Left lung (tissue), 4 donors: ENCODE measurements at regions not wholly inside any gene's neighbourhood (a gene's known extent, or its start where the extent isn't known, plus 50 kb on each side); places are given as distances from the start of the nearest gene placed in this dataset.

Experiments used
- ATAC-seq: fragments of 200-7000 bp; cut with Tn5 transposase; one replicate; pipeline ENCODE4 v1.9.1; 2020; ENCODE audit warnings: moderate library complexity
- DNase-seq, 4 donors: peaks; one replicate each; pipeline ENCODE4 v3.0.0-alpha.2; 2013 to 2020
- H3K27ac ChIP-seq, 2 donors: fragments of 200-600 bp; sonication (generic) in 1 of 2; one replicate each; pipeline versions ENCODE4 v1.5.0 to v1.8.0; 2020 to 2021
- H3K27me3 ChIP-seq, 2 donors: fragments of 200-600 bp; sonication (generic) in 1 of 2; one replicate each; pipeline versions ENCODE4 v1.5.0 to v1.8.0; 2020 to 2021
- H3K36me3 ChIP-seq, 2 donors: fragments of 200-600 bp; sonication (generic) in 1 of 2; one replicate each; pipeline versions ENCODE4 v1.5.0 to v1.8.0; 2020 to 2021
- H3K4me1 ChIP-seq, 2 donors: fragments of 200-600 bp; one replicate each; pipeline ENCODE4 v1.8.0; 2021
- H3K4me3 ChIP-seq, 2 donors: fragments of 200-600 bp; sonication (generic) in 1 of 2; one replicate each; pipeline versions ENCODE4 v1.5.0 to v1.8.0; 2020 to 2021; ENCODE audit warnings: mild to moderate bottlenecking in 1 of 2
- H3K9me3 ChIP-seq, 2 donors: fragments of 200-600 bp; sonication (generic) in 1 of 2; one replicate each; pipeline versions ENCODE4 v1.5.0 to v1.8.0; 2020 to 2021
- CTCF ChIP-seq, 2 donors: fragments of 200-600 bp; sonication (generic) in 1 of 2; IDR thresholded peaks; one replicate each; pipeline versions ENCODE4 v1.5.0 to v1.8.0; 2021; ENCODE audit warnings: antibody characterized with exemption in 2 of 2
- intact Hi-C, 2 donors: fragments of 100-400 bp; cut with DNase I; formaldehyde crosslinking; loops; one replicate each; pipeline versions ENCODE4 v1.11.2 to v1.14.2; 2022
- donor health status: DM: no; HTN: yes; CAD: no.
- donor health status: DM: no; HTN: no; CAD: no.

DNA sequence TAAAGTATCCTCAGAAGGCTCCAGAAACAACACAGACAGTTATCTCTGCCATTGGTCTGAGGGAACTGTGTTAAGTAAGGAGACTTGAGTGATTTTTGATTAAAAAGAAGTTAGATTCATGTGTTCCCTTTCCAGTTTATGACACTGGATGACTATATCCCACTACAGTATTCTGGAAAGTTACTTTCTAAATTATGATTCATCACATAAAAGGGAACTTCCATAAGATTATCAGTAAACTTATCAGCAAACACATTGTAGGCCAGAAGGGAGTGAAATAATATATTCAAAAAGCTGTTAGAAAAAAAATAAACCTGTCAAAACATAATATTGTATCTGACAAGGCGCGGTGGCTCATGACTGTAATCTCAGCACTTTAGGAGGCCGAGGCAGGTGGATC is 700.0 kb downstream of the SLITRK6 start:
- Histone ChIP-seq H3K27ac (no peak overlapping the region), H3K9me3 (peaks cover 0 to 12% of the 10 kb centered on the region in 2 donors), H3K4me3 (no peak overlapping the region), H3K4me1 (no peaks in the 10 kb centered on the region), H3K27me3 (no peaks in the 10 kb centered on the region), H3K36me3 (no peaks in the 10 kb centered on the region)
- TF ChIP-seq CTCF (IDR thresholded peaks at IDR 0.05), result no peak
- no peak for ATAC-seq
- DNase-seq, result no peak
- intact Hi-C loops, result no loop called here

DNA sequence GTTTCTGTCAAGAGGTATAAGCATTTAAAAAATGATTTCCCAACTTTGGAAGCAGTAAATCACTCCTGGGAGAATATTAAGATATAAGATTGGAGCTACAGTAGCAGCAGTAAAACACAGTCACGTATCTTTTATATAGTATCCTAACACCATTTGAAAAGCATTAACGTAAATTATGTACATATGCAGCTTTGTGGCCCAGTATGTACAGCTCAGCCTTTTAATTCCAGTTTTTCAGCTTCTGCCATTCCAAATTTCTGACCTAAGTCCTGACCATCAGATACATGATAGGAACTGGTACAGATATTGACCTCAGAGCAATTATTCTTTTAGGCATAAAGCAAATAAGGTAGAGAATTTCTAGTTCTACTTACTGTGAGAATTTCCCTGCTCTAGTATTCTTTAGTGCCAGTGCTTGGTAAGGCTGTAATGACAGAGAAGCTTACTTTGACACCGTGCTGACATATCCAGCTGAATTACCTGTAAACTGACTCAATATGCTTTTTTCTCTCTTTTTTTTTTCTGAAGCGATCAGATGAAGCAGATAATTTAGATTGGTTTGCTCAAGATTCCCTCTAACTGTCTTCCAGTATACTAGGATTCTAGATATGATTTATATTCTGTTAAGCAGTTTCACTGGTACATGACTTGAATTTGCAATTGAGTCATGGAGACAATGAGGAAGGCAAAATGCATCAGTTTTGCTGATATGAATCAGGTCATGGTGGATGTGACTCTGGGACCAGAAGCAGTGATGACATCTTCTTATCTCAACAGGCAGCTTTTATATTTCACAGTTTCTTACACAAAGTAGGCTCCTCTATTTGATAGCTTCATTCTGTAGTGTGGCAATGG is 703.6 kb downstream of the SLITRK6 start:
- Histone ChIP-seq H3K9me3 (peaks cover 0 to 10% of the 10 kb centered on the region in 2 donors), H3K27ac (no peak overlapping the region), H3K4me1 (no peaks in the 10 kb centered on the region), H3K36me3 (no peaks in the 10 kb centered on the region), H3K27me3 (no peaks in the 10 kb centered on the region), H3K4me3 (no peak overlapping the region)
- TF ChIP-seq CTCF (IDR thresholded peaks at IDR 0.05), result no peak
- ATAC-seq, result no peak
- no peak for DNase-seq
- intact Hi-C loops, result no loop called here

- no peaks in the 10 kb centered on the region for H3K27me3 ChIP-seq
- no peaks in the 10 kb centered on the region for H3K4me1 ChIP-seq
- no peak for DNase-seq
- H3K27ac ChIP-seq, result no peak overlapping the region
- H3K9me3 ChIP-seq, result peaks cover 0 to 6% of the 10 kb centered on the region in 2 donors
- H3K36me3 ChIP-seq, result no peaks in the 10 kb centered on the region
- H3K4me3 ChIP-seq, result no peak overlapping the region
- intact Hi-C loops, result no loop called here
- ATAC-seq, result no peak
- TF ChIP-seq CTCF (IDR thresholded peaks at IDR 0.05), result no peak
These were observed 705.4 kb downstream of the SLITRK6 start for GRCh38 chr13:85093808-85094207.

DNA sequence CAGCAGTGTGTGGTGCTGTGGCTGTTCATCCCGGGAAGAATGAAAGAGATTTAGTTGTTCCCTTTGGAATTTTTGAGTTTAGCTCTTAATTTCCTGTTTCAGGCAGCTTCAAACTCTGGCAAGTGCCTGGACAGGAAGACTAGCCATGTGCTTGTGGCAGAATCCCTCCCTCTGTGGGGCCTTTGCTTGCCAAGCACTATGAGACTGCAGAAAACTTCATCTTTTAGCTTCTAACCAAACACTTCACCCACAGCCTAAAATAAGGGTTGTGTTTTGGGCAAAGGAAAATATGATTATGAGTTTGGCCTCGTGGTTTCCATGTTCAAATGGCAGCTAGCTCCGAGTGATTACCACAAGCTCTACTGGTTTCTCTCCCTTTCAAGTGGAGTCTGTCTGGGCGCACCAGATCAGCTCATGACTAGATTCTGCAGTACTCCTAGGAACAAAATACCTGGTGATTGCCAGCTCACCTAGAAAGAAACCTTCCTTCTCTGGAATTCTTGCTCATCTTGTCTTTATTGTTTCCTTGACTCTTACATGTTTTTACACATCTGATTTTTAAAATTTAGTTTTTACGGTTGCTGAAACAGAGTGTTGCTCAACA is 707.5 kb downstream of the SLITRK6 start:
- no peaks in the 10 kb centered on the region for H3K36me3 ChIP-seq
- H3K4me1 ChIP-seq, result no peaks in the 10 kb centered on the region
- DNase-seq (no peak), ATAC-seq (no peak)
- no peak for TF ChIP-seq CTCF (IDR thresholded peaks at IDR 0.05)
- intact Hi-C loops, result no loop called here
- no peaks in the 10 kb centered on the region for H3K9me3 ChIP-seq
- no peak overlapping the region for H3K27ac ChIP-seq
- no peaks in the 10 kb centered on the region for H3K27me3 ChIP-seq
- no peak overlapping the region for H3K4me3 ChIP-seq

- Histone ChIP-seq H3K9me3 (no peaks in the 10 kb centered on the region), H3K4me3 (no peak overlapping the region), H3K36me3 (no peaks in the 10 kb centered on the region), H3K27me3 (no peaks in the 10 kb centered on the region), H3K27ac (no peak overlapping the region), H3K4me1 (no peaks in the 10 kb centered on the region)
- intact Hi-C loops, result no loop called here
- ATAC-seq (no peak), DNase-seq (no peak)
- TF ChIP-seq CTCF (IDR thresholded peaks at IDR 0.05), result no peak
These were observed 710.0 kb downstream of the SLITRK6 start for GRCh38 chr13:85089186-85089585.
